ENCODE measurements at regions not wholly inside any gene's neighbourhood (a gene's known extent, or its start where the extent isn't known, plus 50 kb on each side); places are given as distances from the start of the nearest gene placed in this dataset.

DNA sequence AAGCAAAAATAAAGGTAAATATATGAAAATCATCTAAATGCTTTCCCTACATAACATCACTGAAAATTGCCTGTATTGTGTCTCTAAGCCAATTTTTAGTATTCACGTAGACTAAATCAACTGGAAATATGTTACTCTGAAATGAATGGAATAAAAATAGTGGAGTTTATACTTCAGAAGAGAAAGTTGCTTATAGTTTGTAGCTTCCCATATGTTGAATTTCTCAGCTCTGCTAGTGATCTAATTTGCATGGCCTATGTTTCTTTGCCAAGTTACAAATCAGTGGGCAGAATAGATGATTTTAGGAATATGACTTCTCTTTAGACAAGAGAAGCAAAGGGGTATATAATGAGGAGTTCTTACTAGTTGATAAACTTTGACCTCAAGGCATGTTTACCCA, 850.2 kb downstream of the OLFM4 start:
- H2AK5ac ChIP-seq (ENCODE audit: low read depth, low read length): no peak overlapping the region
- no peak overlapping the region for H3K27ac ChIP-seq (ENCODE audit: low read depth, low read length)
- FAIRE-seq: no peak
- no peaks in the 10 kb centered on the region for H3K27me3 ChIP-seq (replicated peaks in 1 of 4; ENCODE audit: control insufficient read depth in 3 of 4, extremely low read depth in 1 of 4, insufficient read depth in 3 of 4, low read length in 3 of 4)
- H3K4me2 ChIP-seq (ENCODE audit: insufficient read depth in 1 of 2, low read depth in 2 of 2, low read length in 2 of 2): no peak overlapping the region
- no peak overlapping the region for H4K91ac ChIP-seq (replicated peaks; ENCODE audit: insufficient read length, low read length)
- no peak overlapping the region for H2BK20ac ChIP-seq (ENCODE audit: low read length)
- H3K79me1 ChIP-seq (ENCODE audit: low read depth, low read length): no peaks in the 10 kb centered on the region
- H3K23me2 ChIP-seq (ENCODE audit: low read depth, low read length): no peaks in the 10 kb centered on the region
- no peak overlapping the region for H3K23ac ChIP-seq (ENCODE audit: insufficient read length)
- no peak overlapping the region for H2BK5ac ChIP-seq (ENCODE audit: low read depth, low read length)
- TF ChIP-seq SP1 (IDR thresholded peaks at IDR 0.05; ENCODE audit: low read depth, low read length): no peak
- TF ChIP-seq TEAD4 (IDR thresholded peaks at IDR 0.05; ENCODE audit: low read depth, low read length): no peak
- no peak for TF ChIP-seq GTF2F1 (IDR thresholded peaks at IDR 0.05; ENCODE audit: borderline replicate concordance, low read depth, low read length)
- TF ChIP-seq BRCA1 (IDR thresholded peaks at IDR 0.05; ENCODE audit: low read depth, low read length): no peak
- TF ChIP-seq EGR1 (IDR thresholded peaks at IDR 0.05; ENCODE audit: borderline replicate concordance, low read depth, low read length): no peak
- no peak overlapping the region for H3K18ac ChIP-seq (ENCODE audit: extremely low read depth, low read length)
- H2AFZ ChIP-seq (ENCODE audit: low read length): no peak overlapping the region
- no peaks in the 10 kb centered on the region for H4K20me1 ChIP-seq (replicated peaks in 1 of 2; ENCODE audit: control insufficient read depth in 1 of 2, insufficient read depth in 2 of 2, low read length in 2 of 2)
- H3K36me3 ChIP-seq (ENCODE audit: control insufficient read depth in 2 of 4, insufficient read depth in 4 of 4, low read length in 3 of 4): no peaks in the 10 kb centered on the region
- H3K4me1 ChIP-seq (replicated peaks in 1 of 4; ENCODE audit: control insufficient read depth in 3 of 4, insufficient read depth in 4 of 4, low read length in 3 of 4): no peaks in the 10 kb centered on the region
- no peak overlapping the region for H3K9ac ChIP-seq (replicated peaks in 1 of 4; ENCODE audit: extremely low read depth in 1 of 4, low read depth in 3 of 4, low read length in 3 of 4)
- POLR2A ChIA-PET (ENCODE audit: partially characterized antibody): no interaction called here
- no peaks in the 10 kb centered on the region for H3K79me2 ChIP-seq (ENCODE audit: control insufficient read depth in 1 of 2, insufficient read depth in 2 of 2, low read length in 2 of 2)
- no peak overlapping the region for H4K5ac ChIP-seq (ENCODE audit: insufficient read length, low read depth, low read length)
- H2BK12ac ChIP-seq (ENCODE audit: low read depth, low read length): no peak overlapping the region
- CTCF ChIA-PET (ENCODE audit: partially characterized antibody): no interaction called here
- no peak overlapping the region for H2BK15ac ChIP-seq (ENCODE audit: low read length)
- WGBS, 2 experiments (ENCODE audit: extremely low coverage in 1 of 2, insufficient coverage in 1 of 2, insufficient read length in 1 of 2, insufficient replicate concordance in 2 of 2, low coverage in 1 of 2, low lambda C conversion rate in 2 of 2, missing lambda C conversion rate in 1 of 2): 95% methylated on average over 1 of the region's 1 CpG; no CpG with 5 or more reads in 1 of the 2 experiments
- no peak for DNase-seq (ENCODE audit: low read depth in 1 of 2, low spot score in 2 of 2)
- H2BK120ac ChIP-seq (replicated peaks; ENCODE audit: low read depth, low read length): no peak overlapping the region
- H3K4me3 ChIP-seq (ENCODE audit: extremely low read depth in 1 of 4, insufficient read depth in 2 of 4, low read depth in 3 of 4, low read length in 4 of 4): no peak overlapping the region
- H3K56ac ChIP-seq (replicated peaks; ENCODE audit: insufficient read length, low read depth, low read length): no peak overlapping the region
- H3K4ac ChIP-seq (replicated peaks; ENCODE audit: insufficient read length, low read depth, low read length): no peak overlapping the region
- no peak overlapping the region for H3K14ac ChIP-seq (ENCODE audit: insufficient read length)
- no peaks in the 10 kb centered on the region for H3K9me3 ChIP-seq (ENCODE audit: insufficient read depth in 2 of 2, low read depth in 1 of 2, low read length in 1 of 2)
- no peak overlapping the region for H4K8ac ChIP-seq (ENCODE audit: extremely low read depth, insufficient read depth, low read length)
